Suppressor macrophage (primary cell): ENCODE measurements at regions not wholly inside any gene's neighbourhood (a gene's known extent, or its start where the extent isn't known, plus 50 kb on each side); places are given as distances from the start of the nearest gene placed in this dataset.
"Not testable (repeated sequence)": the region's sequence is repeated elsewhere in the genome, so short reads cannot be mapped to it uniquely, and the experiment has no call there.

Experiments
- DNase-seq, 4 experiments: peaks; one replicate each; pipeline ENCODE4 v3.0.0-alpha.2; 2020 to 2022

- no peak for DNase-seq
These were observed 611.4 kb upstream of the CDH5 start for GRCh38 chr16:65754820-65755691.

- no peak for DNase-seq
These were observed 614.0 kb upstream of the CDH5 start for GRCh38 chr16:65752522-65752844.

GRCh38 chr16:65751622-65752521 lies 614.6 kb upstream of the CDH5 start:
- DNase-seq: no peak

GRCh38 chr16:65749506-65749905 lies 617.0 kb upstream of the CDH5 start:
- no peak for DNase-seq

- DNase-seq: no peak
These were observed 619.5 kb upstream of the CDH5 start for GRCh38 chr16:65746941-65747340.

GRCh38 chr16:65745201-65745708 lies 621.2 kb upstream of the CDH5 start:
- DNase-seq: no peak

- DNase-seq: no peak
These were observed 622.1 kb upstream of the CDH5 start for GRCh38 chr16:65744401-65744800.

GRCh38 chr16:65743558-65743957 lies 621.7 kb upstream of the CDH11 start:
- DNase-seq: peak in 2 of 4 experiments; percentile 7 to 20

GRCh38 chr16:65740711-65741110 lies 618.8 kb upstream of the CDH11 start:
- no peak for DNase-seq

GRCh38 chr16:65739518-65739917 lies 617.7 kb upstream of the CDH11 start:
- peak; percentile 20 to 75 (median 58) for DNase-seq

- DNase-seq: peak in 2 of 4 experiments; percentile 12 to 39
These were observed 616.0 kb upstream of the CDH11 start for GRCh38 chr16:65737831-65738230.

- not testable (repeated sequence) for DNase-seq
These were observed 613.8 kb upstream of the CDH11 start for GRCh38 chr16:65735615-65736014.

GRCh38 chr16:65733721-65734120 lies 611.9 kb upstream of the CDH11 start:
- DNase-seq: no peak

GRCh38 chr16:65731833-65732232 lies 610.0 kb upstream of the CDH11 start:
- no peak for DNase-seq

GRCh38 chr16:65728652-65729051 lies 606.8 kb upstream of the CDH11 start:
- no peak for DNase-seq

- peak in 1 of 4 experiments; percentile 29 for DNase-seq
These were observed 606.3 kb upstream of the CDH11 start for GRCh38 chr16:65728167-65728566.

GRCh38 chr16:65727534-65728137 lies 605.8 kb upstream of the CDH11 start:
- no peak for DNase-seq

- peak; percentile 56 to 76 (median 70) for DNase-seq
These were observed 603.4 kb upstream of the CDH11 start for GRCh38 chr16:65725156-65725845.

- no peak for DNase-seq
These were observed 600.6 kb upstream of the CDH11 start for GRCh38 chr16:65722429-65722828.

GRCh38 chr16:65717846-65718245 lies 596.0 kb upstream of the CDH11 start:
- DNase-seq: no peak

- DNase-seq: no peak
These were observed 595.2 kb upstream of the CDH11 start for GRCh38 chr16:65716737-65717700.
